Sigmoid colon (tissue), 6 donors: ENCODE measurements at regions not wholly inside any gene's neighbourhood (a gene's known extent, or its start where the extent isn't known, plus 50 kb on each side); places are given as distances from the start of the nearest gene placed in this dataset.

Experiments used
- DNase-seq: peaks from one replicate; pipeline ENCODE4 v3.0.0-alpha.2; 2019
- H3K27ac ChIP-seq, 4 donors: fragments of 200-600 bp; sonication (generic); one replicate each; pipeline ENCODE4 v1.5.1; 2016 to 2019; ENCODE audit warnings: mild to moderate bottlenecking in 1 of 4
- H3K27me3 ChIP-seq, 3 donors: fragments of 200-600 bp; sonication (generic); one replicate each; pipeline ENCODE4 v1.5.1; 2019; ENCODE audit warnings: mild to moderate bottlenecking in 1 of 3
- H3K36me3 ChIP-seq, 4 donors: fragments of 200-600 bp; sonication (generic); one replicate each; pipeline ENCODE4 v1.5.1; 2016 to 2019
- H3K4me1 ChIP-seq, 4 donors: fragments of 200-600 bp; sonication (generic); one replicate each; pipeline ENCODE4 v1.5.1; 2017 to 2019
- H3K4me3 ChIP-seq, 4 donors: fragments of 200-600 bp; sonication (generic); one replicate each; pipeline ENCODE4 v1.5.1; 2017 to 2019; ENCODE audit warnings: mild to moderate bottlenecking in 2 of 4, moderate library complexity in 1 of 4
- H3K9me3 ChIP-seq, 4 donors: fragments of 200-600 bp in 3 of 4; sonication (generic) in 3 of 4; one replicate each; pipeline versions ENCODE4 v1.5.1 to v1.6.1; 2013 to 2019
- CTCF ChIP-seq, 4 experiments: fragments of 450-650 bp in 3 of 4; fragments of 200-600 bp in 1 of 4; IDR thresholded peaks; one replicate each; pipeline ENCODE4 v1.5.1; 2016 to 2019; ENCODE audit warnings: antibody characterized with exemption in 4 of 4, mild to moderate bottlenecking in 3 of 4, moderate library complexity in 2 of 4
- EP300 ChIP-seq, 4 donors: sonication (generic); formaldehyde crosslinking; IDR thresholded peaks; one replicate each; pipeline ENCODE4 v1.6.1; 2017; ENCODE audit warnings: antibody characterized with exemption in 4 of 4
- POLR2A ChIP-seq, 2 donors: fragments of 450-650 bp; IDR thresholded peaks; one replicate each; pipeline ENCODE4 v1.6.1; 2016; ENCODE audit warnings: antibody characterized with exemption in 2 of 2, mild to moderate bottlenecking in 2 of 2, moderate library complexity in 2 of 2
- POLR2AphosphoS5 ChIP-seq, 4 donors: sonication (generic); formaldehyde crosslinking; IDR thresholded peaks; one replicate each; pipeline ENCODE4 v1.6.1; 2017; ENCODE audit warnings: antibody characterized with exemption in 4 of 4
- WGBS, 2 donors: extraction: QIAGEN DNeasy Blood & Tissue Kit; methylation state at CpG; one replicate each; pipeline ENCODE4 v1.1.7; 2013; 5-methylcytosine and 5-hydroxymethylcytosine counted together
- intact Hi-C: fragments of 100-400 bp; cut with DNase I; formaldehyde crosslinking; loops from one replicate; pipeline ENCODE4 v1.15.1; 2023
- donor health status: healthy with polysubstance abuse.
- donor health status: healthy.

GRCh38 chr11:106496677-106497076, 419.2 kb downstream of the AASDHPPT start:
- Histone ChIP-seq H3K27me3 (no peaks in the 10 kb centered on the region), H3K4me3 (no peak overlapping the region), H3K36me3 (no peaks in the 10 kb centered on the region), H3K27ac (no peak overlapping the region), H3K4me1 (peaks cover 0 to 6% (median 0%) of the 10 kb centered on the region in 4 donors), H3K9me3 (no peaks in the 10 kb centered on the region)
- intact Hi-C loops, result no loop called here
- DNase-seq, result no peak
- WGBS, 2 donors, result 72 to 75% methylated on average over 2 of the region's 2 CpGs
- no peak for TF ChIP-seq CTCF (IDR thresholded peaks at IDR 0.05)
- TF ChIP-seq POLR2A (IDR thresholded peaks at IDR 0.05), result no peak
- TF ChIP-seq POLR2AphosphoS5 (IDR thresholded peaks at IDR 0.05), result no peak
- TF ChIP-seq EP300 (IDR thresholded peaks at IDR 0.05), result no peak

- intact Hi-C loops, result no loop called here
- Histone ChIP-seq H3K4me3 (no peak overlapping the region), H3K27me3 (no peaks in the 10 kb centered on the region), H3K36me3 (no peaks in the 10 kb centered on the region), H3K4me1 (peaks cover 0 to 6% (median 0%) of the 10 kb centered on the region in 4 donors), H3K27ac (no peak overlapping the region), H3K9me3 (no peaks in the 10 kb centered on the region)
- DNase-seq, result no peak
- WGBS, 2 donors, result 90 to 93% methylated on average over 9 of the region's 9 CpGs
- TF ChIP-seq POLR2A (IDR thresholded peaks at IDR 0.05) (no peak), EP300 (IDR thresholded peaks at IDR 0.05) (no peak)
Observed at GRCh38 chr11:106497321-106497720, 419.9 kb downstream of the AASDHPPT start.

- H3K27me3 ChIP-seq, result no peaks in the 10 kb centered on the region
- H3K36me3 ChIP-seq, result no peaks in the 10 kb centered on the region
- peaks cover 0 to 6% (median 0%) of the 10 kb centered on the region in 4 donors for H3K4me1 ChIP-seq
- H3K4me3 ChIP-seq, result no peak overlapping the region
- H3K27ac ChIP-seq, result no peak overlapping the region
- WGBS, 2 donors, result 44 to 68% methylated on average over 2 of the region's 2 CpGs
- TF ChIP-seq CTCF (IDR thresholded peaks at IDR 0.05) (no peak), EP300 (IDR thresholded peaks at IDR 0.05) (no peak)
- no peaks in the 10 kb centered on the region for H3K9me3 ChIP-seq
- no peak for DNase-seq
- intact Hi-C loops, result no loop called here
Observed at GRCh38 chr11:106497822-106498221, 420.4 kb downstream of the AASDHPPT start.

- H3K9me3 ChIP-seq, result no peaks in the 10 kb centered on the region
- 85 to 88% methylated on average over 1 of the region's 1 CpG for WGBS, 2 donors
- DNase-seq, result no peak
- H3K27me3 ChIP-seq, result no peaks in the 10 kb centered on the region
- no peaks in the 10 kb centered on the region for H3K36me3 ChIP-seq
- intact Hi-C loops, result no loop called here
- H3K4me1 ChIP-seq, result peaks cover 0 to 7% (median 4%) of the 10 kb centered on the region in 4 donors
- H3K27ac ChIP-seq, result no peak overlapping the region
- no peak overlapping the region for H3K4me3 ChIP-seq
- TF ChIP-seq EP300 (IDR thresholded peaks at IDR 0.05) (no peak), POLR2AphosphoS5 (IDR thresholded peaks at IDR 0.05) (no peak), POLR2A (IDR thresholded peaks at IDR 0.05) (no peak), CTCF (IDR thresholded peaks at IDR 0.05) (no peak)
Observed at GRCh38 chr11:106503901-106504300, 426.4 kb downstream of the AASDHPPT start.

- WGBS, 2 donors, result 42 to 58% methylated on average over 1 of the region's 1 CpG
- Histone ChIP-seq H3K27me3 (no peaks in the 10 kb centered on the region), H3K4me1 (peaks cover 0 to 7% (median 4%) of the 10 kb centered on the region in 4 donors), H3K27ac (no peak overlapping the region), H3K36me3 (no peaks in the 10 kb centered on the region), H3K4me3 (no peak overlapping the region), H3K9me3 (no peaks in the 10 kb centered on the region)
- TF ChIP-seq EP300 (IDR thresholded peaks at IDR 0.05), result no peak
- no peak for TF ChIP-seq POLR2AphosphoS5 (IDR thresholded peaks at IDR 0.05)
- TF ChIP-seq CTCF (IDR thresholded peaks at IDR 0.05), result no peak
- TF ChIP-seq POLR2A (IDR thresholded peaks at IDR 0.05), result no peak
- intact Hi-C loops, result no loop called here
- DNase-seq, result no peak
Observed at GRCh38 chr11:106507645-106508306, 430.3 kb downstream of the AASDHPPT start.
